ENCODE measurements at regions not wholly inside any gene's neighbourhood (a gene's known extent, or its start where the extent isn't known, plus 50 kb on each side); places are given as distances from the start of the nearest gene placed in this dataset.

- TF ChIP-seq, protein P1, sequence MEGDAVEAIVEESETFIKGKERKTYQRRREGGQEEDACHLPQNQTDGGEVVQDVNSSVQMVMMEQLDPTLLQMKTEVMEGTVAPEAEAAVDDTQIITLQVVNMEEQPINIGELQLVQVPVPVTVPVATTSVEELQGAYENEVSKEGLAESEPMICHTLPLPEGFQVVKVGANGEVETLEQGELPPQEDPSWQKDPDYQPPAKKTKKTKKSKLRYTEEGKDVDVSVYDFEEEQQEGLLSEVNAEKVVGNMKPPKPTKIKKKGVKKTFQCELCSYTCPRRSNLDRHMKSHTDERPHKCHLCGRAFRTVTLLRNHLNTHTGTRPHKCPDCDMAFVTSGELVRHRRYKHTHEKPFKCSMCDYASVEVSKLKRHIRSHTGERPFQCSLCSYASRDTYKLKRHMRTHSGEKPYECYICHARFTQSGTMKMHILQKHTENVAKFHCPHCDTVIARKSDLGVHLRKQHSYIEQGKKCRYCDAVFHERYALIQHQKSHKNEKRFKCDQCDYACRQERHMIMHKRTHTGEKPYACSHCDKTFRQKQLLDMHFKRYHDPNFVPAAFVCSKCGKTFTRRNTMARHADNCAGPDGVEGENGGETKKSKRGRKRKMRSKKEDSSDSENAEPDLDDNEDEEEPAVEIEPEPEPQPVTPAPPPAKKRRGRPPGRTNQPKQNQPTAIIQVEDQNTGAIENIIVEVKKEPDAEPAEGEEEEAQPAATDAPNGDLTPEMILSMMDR (IDR thresholded peaks at IDR 0.05) = no peak
- no peak for TF ChIP-seq POLR2A (IDR thresholded peaks at IDR 0.05)
Observed at GRCh38 chrX:1119275-1119674, 93.2 kb downstream of the CRLF2 start.
